ENCODE measurements at regions not wholly inside any gene's neighbourhood (a gene's known extent, or its start where the extent isn't known, plus 50 kb on each side); places are given as distances from the start of the nearest gene placed in this dataset.

DNA sequence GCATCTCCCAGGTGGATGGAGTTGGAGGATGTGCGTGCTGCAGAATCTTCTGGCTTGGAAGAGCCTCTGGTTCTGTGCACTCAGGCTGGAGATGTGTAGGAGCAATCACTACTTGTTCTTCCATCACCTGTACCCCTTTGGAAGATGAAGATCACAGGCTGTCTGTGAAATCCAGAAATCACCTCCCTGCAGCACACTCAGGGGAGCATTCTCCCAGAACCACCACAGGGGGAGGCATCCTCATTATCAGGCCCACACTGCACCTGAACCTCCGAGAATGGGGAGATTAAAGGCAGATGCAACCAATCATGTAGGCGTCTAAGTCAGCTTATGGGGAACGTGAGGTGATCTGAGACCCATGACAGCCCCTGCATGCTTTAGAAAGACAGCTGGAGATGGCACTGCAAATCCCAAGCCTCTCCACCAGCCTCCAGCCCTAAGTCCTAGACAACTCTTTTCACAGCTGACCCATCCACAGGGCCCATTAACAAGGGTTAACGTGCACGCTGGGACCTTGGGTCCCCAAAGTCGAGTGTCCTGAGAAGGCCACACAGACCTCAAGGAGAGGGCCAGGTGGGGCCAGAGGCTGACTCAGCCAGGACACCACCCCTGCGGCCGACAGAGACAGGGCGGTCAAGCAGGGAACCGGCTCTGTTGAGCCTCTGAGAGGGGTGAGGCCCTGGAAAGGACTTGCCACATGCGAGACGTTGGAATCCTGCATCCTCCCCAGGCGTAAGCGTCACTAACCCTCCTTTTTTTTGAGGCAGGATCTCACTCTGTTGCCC lies 314.9 kb downstream of the EIPR1 start:
- peaks cover 13 to 58% of the 10 kb centered on the region in 2 experiments for H3K27me3 ChIP-seq (ENCODE audit: control insufficient read depth in 2 of 2, insufficient read depth in 2 of 2, low read length in 2 of 2)
- H3K36me3 ChIP-seq (ENCODE audit: control insufficient read depth, insufficient read depth, low read length) = no peaks in the 10 kb centered on the region
- BruUV-seq (replicated peaks) = no TSS peak
- no peaks in the 10 kb centered on the region for H3K9me3 ChIP-seq (replicated peaks; ENCODE audit: control insufficient read depth, insufficient read depth, low read depth, low read length)
- no peak for TF ChIP-seq ZNF174 (CRISPR knock-in tag; IDR thresholded peaks at IDR 0.05)
- TF ChIP-seq, protein P1, sequence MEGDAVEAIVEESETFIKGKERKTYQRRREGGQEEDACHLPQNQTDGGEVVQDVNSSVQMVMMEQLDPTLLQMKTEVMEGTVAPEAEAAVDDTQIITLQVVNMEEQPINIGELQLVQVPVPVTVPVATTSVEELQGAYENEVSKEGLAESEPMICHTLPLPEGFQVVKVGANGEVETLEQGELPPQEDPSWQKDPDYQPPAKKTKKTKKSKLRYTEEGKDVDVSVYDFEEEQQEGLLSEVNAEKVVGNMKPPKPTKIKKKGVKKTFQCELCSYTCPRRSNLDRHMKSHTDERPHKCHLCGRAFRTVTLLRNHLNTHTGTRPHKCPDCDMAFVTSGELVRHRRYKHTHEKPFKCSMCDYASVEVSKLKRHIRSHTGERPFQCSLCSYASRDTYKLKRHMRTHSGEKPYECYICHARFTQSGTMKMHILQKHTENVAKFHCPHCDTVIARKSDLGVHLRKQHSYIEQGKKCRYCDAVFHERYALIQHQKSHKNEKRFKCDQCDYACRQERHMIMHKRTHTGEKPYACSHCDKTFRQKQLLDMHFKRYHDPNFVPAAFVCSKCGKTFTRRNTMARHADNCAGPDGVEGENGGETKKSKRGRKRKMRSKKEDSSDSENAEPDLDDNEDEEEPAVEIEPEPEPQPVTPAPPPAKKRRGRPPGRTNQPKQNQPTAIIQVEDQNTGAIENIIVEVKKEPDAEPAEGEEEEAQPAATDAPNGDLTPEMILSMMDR (IDR thresholded peaks at IDR 0.05 in 2 of 3, conservative IDR thresholded peaks at IDR 0.05 in 1 of 3; ENCODE audit: insufficient read depth in 2 of 3, low read depth in 1 of 3, low read length in 3 of 3) = 0 out of 6 replicates have a peak, but pooled peaks of 1 of the 3 experiments have one; percentile 11
- H3K79me2 ChIP-seq (ENCODE audit: control insufficient read depth, insufficient read depth, low read length) = no peaks in the 10 kb centered on the region
- intact Hi-C loops (cut with micrococcal nuclease) (no loop called here), in situ Hi-C loops (cut with MboI) (no loop called here)
- H3K4me3 ChIP-seq = no peak overlapping the region
- CTCF ChIA-PET (ENCODE audit: low intra/inter-chr PET ratio) = no interaction called here
- no peak overlapping the region for H3K4me2 ChIP-seq (ENCODE audit: insufficient read depth, low read length)
- DNase-seq (ENCODE audit: extremely low read depth in 1 of 4, low spot score in 3 of 4) (no peak), ATAC-seq (peak; percentile 63), FAIRE-seq (no peak)
- peaks cover 0 to 3% of the 10 kb centered on the region in 2 experiments; a peak in 2 of 5 replicates for H3K4me1 ChIP-seq (replicated peaks in 1 of 2; ENCODE audit: control insufficient read depth in 2 of 2, insufficient read depth in 2 of 2, low read length in 2 of 2)
- no peaks in the 10 kb centered on the region for H3K9me1 ChIP-seq (ENCODE audit: control insufficient read depth, insufficient read depth, low read length)
- no peak overlapping the region for H3K9ac ChIP-seq (ENCODE audit: insufficient read depth in 1 of 2, low read depth in 2 of 2, low read length in 2 of 2)
- POLR2A ChIA-PET = interaction anchor here (0.6 kb wide), 1 partner anchor 38 kb away, joined by 4 read pairs; no protein-coding TSS in a partner anchor
- 1% methylated on average over 15 of the region's 15 CpGs for WGBS (ENCODE audit: insufficient coverage, low coverage, missing lambda C conversion rate)
- H3K27ac ChIP-seq (ENCODE audit: extremely low read depth, low read depth, low read length) = no peak overlapping the region
- H2AFZ ChIP-seq (ENCODE audit: low read depth, low read length) = no peak overlapping the region
- no peaks in the 10 kb centered on the region for H4K20me1 ChIP-seq (replicated peaks; ENCODE audit: control insufficient read depth, insufficient read depth, low read length)

DNA sequence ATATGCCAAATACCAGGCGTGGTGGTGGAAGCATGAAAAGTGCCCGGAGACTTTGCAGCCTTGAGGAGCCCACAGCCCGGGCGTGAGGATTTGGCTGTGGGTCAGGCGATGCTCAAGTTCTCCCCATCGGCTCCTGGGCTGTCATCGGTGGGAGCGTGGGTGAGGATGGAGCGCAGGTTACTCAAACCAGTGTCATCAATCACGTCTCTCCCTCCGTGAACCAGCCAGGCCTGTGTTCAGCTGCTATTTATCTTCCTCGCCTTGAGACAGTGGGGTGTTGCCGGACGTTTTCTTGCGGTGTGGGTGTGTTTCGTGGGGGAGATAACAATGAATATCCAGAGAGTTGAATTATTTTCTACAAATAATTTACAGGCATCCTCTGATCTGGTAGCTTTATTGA lies 317.6 kb downstream of the EIPR1 start:
- no peaks in the 10 kb centered on the region for H3K36me3 ChIP-seq (ENCODE audit: control insufficient read depth, insufficient read depth, low read length)
- no TSS peak for BruUV-seq (replicated peaks)
- H2AFZ ChIP-seq (ENCODE audit: low read depth, low read length) = no peak overlapping the region
- H4K20me1 ChIP-seq (replicated peaks; ENCODE audit: control insufficient read depth, insufficient read depth, low read length) = no peaks in the 10 kb centered on the region
- intact Hi-C loops (cut with micrococcal nuclease) (no loop called here), in situ Hi-C loops (cut with MboI) (no loop called here)
- no peak for DNase-seq (ENCODE audit: extremely low read depth in 1 of 4, low spot score in 3 of 4)
- FAIRE-seq = no peak
- 3% methylated on average over 16 of the region's 16 CpGs for WGBS (ENCODE audit: insufficient coverage, low coverage, missing lambda C conversion rate)
- no peaks in the 10 kb centered on the region for H3K9me1 ChIP-seq (ENCODE audit: control insufficient read depth, insufficient read depth, low read length)
- ATAC-seq = no peak
- no peaks in the 10 kb centered on the region for H3K9me3 ChIP-seq (replicated peaks; ENCODE audit: control insufficient read depth, insufficient read depth, low read depth, low read length)
- H3K27me3 ChIP-seq (ENCODE audit: control insufficient read depth in 2 of 2, insufficient read depth in 2 of 2, low read length in 2 of 2) = peaks cover 8 to 50% of the 10 kb centered on the region in 2 experiments
- H3K4me3 ChIP-seq = no peak overlapping the region
- H3K27ac ChIP-seq (ENCODE audit: extremely low read depth, low read depth, low read length) = no peak overlapping the region
- ChIA-PET POLR2A (no interaction called here), CTCF (ENCODE audit: low intra/inter-chr PET ratio) (no interaction called here)
- no peaks in the 10 kb centered on the region for H3K79me2 ChIP-seq (ENCODE audit: control insufficient read depth, insufficient read depth, low read length)
- peaks cover 0 to 3% of the 10 kb centered on the region in 2 experiments; a peak in 2 of 5 replicates for H3K4me1 ChIP-seq (replicated peaks in 1 of 2; ENCODE audit: control insufficient read depth in 2 of 2, insufficient read depth in 2 of 2, low read length in 2 of 2)
- H3K9ac ChIP-seq (ENCODE audit: insufficient read depth in 1 of 2, low read depth in 2 of 2, low read length in 2 of 2) = no peak overlapping the region
- no peak overlapping the region for H3K4me2 ChIP-seq (ENCODE audit: insufficient read depth, low read length)
- TF ChIP-seq LARP7 (IDR thresholded peaks at IDR 0.05) (no peak), SMAD3 (CRISPR knock-in tag; conservative IDR thresholded peaks at IDR 0.05) (no peak), FOXA1 (IDR thresholded peaks at IDR 0.05; ENCODE audit: borderline replicate concordance) (no peak), RBM34 (IDR thresholded peaks at IDR 0.05; ENCODE audit: borderline replicate concordance, insufficient read depth, low read length) (no peak), HMGN3 (IDR thresholded peaks at IDR 0.05; ENCODE audit: borderline replicate concordance, extremely low read depth, insufficient read length, low read depth, low read length) (no peak), MAFK (IDR thresholded peaks at IDR 0.05; ENCODE audit: low read length) (no peak)
- TF ChIP-seq, protein P2, sequence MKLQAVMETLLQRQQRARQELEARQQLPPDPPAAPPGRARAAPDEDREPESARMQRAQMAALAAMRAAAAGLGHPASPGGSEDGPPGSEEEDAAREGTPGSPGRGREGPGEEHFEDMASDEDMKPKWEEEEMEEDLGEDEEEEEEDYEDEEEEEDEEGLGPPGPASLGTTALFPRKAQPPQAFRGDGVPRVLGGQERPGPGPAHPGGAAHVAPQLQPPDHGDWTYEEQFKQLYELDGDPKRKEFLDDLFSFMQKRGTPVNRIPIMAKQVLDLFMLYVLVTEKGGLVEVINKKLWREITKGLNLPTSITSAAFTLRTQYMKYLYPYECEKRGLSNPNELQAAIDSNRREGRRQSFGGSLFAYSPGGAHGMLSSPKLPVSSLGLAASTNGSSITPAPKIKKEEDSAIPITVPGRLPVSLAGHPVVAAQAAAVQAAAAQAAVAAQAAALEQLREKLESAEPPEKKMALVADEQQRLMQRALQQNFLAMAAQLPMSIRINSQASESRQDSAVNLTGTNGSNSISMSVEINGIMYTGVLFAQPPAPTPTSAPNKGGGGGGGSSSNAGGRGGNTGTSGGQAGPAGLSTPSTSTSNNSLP (IDR thresholded peaks at IDR 0.05; ENCODE audit: borderline replicate concordance, low read depth, low read length) = no peak
- TF ChIP-seq, protein P3, sequence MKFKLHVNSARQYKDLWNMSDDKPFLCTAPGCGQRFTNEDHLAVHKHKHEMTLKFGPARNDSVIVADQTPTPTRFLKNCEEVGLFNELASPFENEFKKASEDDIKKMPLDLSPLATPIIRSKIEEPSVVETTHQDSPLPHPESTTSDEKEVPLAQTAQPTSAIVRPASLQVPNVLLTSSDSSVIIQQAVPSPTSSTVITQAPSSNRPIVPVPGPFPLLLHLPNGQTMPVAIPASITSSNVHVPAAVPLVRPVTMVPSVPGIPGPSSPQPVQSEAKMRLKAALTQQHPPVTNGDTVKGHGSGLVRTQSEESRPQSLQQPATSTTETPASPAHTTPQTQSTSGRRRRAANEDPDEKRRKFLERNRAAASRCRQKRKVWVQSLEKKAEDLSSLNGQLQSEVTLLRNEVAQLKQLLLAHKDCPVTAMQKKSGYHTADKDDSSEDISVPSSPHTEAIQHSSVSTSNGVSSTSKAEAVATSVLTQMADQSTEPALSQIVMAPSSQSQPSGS (CRISPR knock-in tag; IDR thresholded peaks at IDR 0.05) = no peak

Measured in K562 (cell line).